NCI-H1417 (cell line): ENCODE measurements at regions not wholly inside any gene's neighbourhood (a gene's known extent, or its start where the extent isn't known, plus 50 kb on each side); places are given as distances from the start of the nearest gene placed in this dataset.
A peak's percentile ranks its signal among the peaks of the same experiment; 100 is the strongest.

Source experiments
- DNase-seq, 3 experiments: peaks; one replicate each; lab custom pipeline; 2025; lab: John Stamatoyannopoulos, UW

GRCh38 chr21:16218682-16219343 lies 489.0 kb downstream of the USP25 start:
- no peak for DNase-seq

- peak; percentile 19 to 66 (median 28) for DNase-seq
Measured at GRCh38 chr21:16224756-16225155, 495.0 kb downstream of the USP25 start.

DNA sequence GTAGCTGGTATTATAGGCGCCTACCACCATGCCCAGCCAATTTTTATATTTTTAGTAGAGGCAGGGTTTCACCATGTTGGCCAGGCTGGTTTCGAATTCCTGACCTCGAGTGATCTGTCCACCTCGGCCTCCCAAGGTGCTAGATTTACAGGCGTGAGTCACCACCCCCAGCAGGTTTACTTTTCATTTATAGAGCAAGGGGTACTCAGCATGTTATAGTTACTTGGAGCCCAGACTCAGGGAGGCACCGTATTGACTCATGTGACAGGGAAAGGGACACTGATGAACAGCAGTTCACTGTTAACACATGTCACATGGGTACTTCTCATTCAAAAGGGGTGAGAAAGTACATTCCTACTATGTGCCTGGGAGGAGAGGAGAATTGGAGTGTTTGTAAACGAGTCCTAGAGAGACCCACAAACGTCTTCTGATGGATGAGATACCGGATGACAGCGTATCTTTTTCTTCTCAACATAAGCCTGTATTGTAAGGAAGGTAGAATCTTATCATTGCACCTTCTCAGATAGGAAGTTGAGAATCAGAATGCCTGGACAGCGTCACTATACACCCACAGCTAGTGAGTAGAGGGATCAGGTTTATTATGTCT lies 510.0 kb downstream of the USP25 start:
- DNase-seq, result no peak

GRCh38 chr21:16241016-16241415 lies 511.2 kb downstream of the USP25 start:
- DNase-seq, result no peak

DNA sequence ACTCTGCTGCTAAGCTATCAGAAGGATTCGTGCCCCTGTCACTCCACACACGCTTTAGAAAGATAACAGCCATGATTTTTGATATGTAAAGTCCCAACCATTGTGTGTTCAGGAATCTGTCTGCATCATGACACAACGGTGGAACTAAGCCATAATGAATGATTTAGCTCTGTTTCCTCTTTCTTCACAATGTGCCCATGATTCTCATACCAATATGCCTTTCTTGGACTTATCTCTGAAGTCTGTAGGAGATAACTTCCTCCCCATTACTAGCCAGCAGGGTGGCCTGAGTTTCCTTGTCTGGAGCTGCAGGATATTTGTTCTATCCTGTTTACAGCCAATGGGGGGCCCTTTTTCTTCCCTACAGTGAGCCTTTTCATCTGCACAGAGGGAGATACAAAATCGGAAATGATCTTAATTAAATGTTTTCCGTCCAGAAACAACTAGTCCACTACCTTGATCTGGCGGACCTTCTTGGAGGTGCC lies 511.7 kb downstream of the USP25 start:
- peak in 2 of 3 experiments; percentile 35 to 66 for DNase-seq

DNA sequence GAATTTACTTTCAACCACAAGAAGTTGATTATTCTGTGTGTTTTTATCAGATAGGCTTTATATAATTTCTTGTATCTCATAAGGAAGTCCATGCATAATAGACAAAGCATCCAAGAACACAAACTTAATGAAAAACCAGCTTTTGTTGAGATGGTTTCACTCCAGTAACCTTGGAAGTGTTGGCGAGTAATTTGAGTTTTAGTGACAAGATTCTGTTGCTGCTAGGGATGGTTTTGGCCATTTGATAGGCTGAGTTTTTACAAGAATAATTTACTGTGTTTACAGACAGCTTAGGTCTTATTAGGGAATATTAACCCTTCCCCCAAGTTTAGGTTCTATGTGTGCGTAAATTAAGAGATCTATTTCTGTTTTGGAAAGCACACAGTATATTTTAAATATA lies 513.6 kb downstream of the USP25 start:
- DNase-seq, result no peak

GRCh38 chr21:16248705-16249104 lies 518.9 kb downstream of the USP25 start:
- DNase-seq, result no peak

GRCh38 chr21:16250273-16250672 lies 520.5 kb downstream of the USP25 start:
- no peak for DNase-seq

- DNase-seq, result no peak
Measured at GRCh38 chr21:16258844-16259611, 529.2 kb downstream of the USP25 start.

DNA sequence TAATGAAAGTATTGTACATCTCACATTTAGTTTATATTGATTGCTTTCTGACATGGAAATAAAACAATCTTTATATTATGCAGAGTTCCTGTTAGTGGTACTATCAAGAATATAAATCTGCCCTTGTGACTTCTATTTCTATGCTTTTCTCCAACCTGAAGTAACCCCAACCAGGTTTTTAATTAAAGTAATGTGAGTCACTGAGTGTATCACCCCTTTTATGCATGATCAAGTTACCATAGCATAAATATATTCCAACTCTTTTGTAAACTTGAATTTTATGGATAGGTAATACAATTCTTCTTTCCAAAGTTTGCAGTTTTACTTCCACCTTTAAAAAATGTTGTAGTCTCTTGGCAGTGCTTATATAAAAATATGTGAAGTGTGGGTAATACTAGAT lies 532.3 kb downstream of the USP25 start:
- no peak for DNase-seq

- no peak for DNase-seq
Measured at GRCh38 chr21:16264319-16264718, 534.5 kb downstream of the USP25 start.

- DNase-seq, result no peak
Measured at GRCh38 chr21:16269476-16269875, 539.7 kb downstream of the USP25 start.

DNA sequence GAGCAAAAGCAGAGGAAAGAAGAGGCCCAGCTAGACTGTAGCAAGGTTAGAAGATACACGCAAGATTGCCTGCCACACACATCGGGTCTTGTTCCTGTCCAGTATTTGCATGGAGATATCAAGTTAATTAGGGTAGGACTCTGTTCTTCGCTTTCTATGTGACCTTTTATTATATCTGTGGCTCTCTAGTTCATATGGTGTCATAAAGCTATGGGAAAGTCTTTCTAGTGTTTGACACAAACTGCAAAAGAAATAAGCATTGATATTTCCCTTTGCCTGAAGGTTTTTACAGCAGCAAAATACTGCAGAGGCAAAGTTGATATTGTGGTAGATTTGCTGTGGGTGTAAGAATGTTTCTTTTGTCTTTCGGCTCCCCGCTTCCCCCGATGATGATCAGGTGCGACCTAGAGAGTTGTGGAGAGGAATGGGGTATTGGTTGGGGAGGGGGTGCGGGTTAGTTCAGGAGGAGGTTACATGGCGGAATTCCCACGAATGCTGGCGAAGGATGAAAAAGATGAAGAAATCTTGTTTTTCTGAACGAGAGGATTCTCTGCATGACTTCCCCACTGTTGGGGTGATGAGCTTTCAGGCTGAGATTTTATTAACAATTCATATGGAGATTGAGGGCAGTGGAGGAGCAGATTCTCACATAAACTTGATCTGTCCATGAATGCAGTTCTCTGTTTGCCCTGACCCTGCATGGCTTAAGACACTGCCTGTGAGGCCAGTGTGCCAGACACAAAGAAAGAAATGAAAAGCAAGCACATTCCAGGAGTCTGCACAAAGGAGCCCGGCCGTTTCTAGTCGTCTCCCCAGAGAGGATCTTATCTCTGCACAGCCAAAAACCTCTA lies 550.2 kb downstream of the USP25 start:
- DNase-seq, result no peak

DNA sequence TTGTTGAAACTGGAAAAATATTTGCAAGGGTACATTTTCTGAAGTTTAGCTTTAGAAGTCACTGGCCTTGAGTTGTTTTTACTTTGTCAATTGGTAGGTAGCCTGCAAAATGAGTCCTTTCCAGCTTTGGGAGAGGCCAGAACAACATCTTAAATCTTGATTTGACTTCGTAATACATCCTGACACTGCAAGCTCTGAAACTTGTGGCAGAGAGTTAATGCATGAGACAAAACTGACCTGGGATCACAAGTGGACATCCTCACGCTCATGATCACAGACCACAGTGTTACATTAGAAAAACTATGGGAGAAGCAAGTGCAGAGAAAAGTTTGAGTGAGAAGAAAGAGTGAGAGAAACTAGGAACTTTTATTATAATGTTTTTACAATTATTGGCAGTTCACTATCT lies 550.9 kb downstream of the USP25 start:
- DNase-seq, result no peak

DNA sequence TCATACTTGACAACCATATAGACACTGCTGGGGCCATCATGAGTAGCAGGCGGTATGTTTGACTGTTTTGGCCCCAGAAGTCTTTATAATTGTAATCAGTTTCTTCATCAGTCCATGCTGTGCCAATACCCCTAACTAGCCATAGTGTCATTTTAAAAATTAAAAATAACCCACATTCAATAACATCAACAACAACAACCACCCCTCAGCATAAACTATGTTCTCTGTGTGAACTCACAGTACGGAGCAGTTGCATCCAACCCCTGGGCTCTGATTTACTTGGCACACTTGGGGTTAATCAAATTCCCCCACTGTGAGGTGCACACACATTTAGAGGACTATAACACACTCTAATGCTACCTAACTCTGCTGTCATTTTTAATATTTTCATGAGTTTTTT lies 553.7 kb downstream of the USP25 start:
- DNase-seq, result no peak

- peak in 2 of 3 experiments; percentile 10 to 69 for DNase-seq
Measured at GRCh38 chr21:16285605-16286126, 555.9 kb downstream of the USP25 start.

DNA sequence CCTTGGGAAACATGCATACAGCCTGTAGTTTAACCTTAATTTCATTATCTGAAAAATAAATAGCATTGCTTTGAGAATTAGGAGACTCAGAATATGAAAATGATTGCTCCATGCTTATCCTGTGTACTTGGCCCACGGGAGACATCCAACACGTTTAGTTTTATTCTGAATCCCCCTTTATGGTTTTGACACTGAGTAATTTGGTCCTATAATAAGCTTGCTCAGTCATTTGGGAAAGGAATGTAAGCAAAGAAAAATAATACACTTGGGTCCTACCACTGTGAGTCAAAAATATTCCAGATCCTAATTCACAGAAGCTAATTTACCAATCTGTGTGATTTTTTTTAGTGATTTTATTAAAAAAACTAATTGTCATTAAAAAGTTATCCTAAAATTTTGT lies 557.3 kb downstream of the USP25 start:
- no peak for DNase-seq

- no peak for DNase-seq
Measured at GRCh38 chr21:16291296-16291695, 561.5 kb downstream of the USP25 start.

DNA sequence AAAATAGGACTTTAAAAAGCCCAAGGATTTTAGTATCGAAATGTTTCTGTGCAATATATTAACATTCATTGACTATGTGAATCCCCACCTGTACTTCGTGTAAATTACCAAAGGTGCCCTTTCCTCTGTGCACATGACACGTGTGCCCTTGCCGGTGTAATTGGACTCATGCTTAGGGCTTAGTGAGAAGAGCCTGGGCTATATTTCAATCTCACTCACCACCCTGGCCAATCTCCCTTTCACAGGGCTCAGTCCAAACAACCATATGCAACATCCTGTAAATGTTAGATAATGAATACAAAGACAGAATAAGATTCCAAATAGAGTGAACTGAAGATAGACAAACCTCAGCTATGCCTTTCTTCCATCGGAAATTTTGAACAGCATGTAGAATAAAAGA lies 564.3 kb downstream of the USP25 start:
- no peak for DNase-seq

- DNase-seq, result no peak
Measured at GRCh38 chr21:16302851-16303282, 573.1 kb downstream of the USP25 start.

- DNase-seq, result no peak
Measured at GRCh38 chr21:16304174-16305095, 574.7 kb downstream of the USP25 start.
